CD14-positive monocyte (primary cell): ENCODE measurements at regions not wholly inside any gene's neighbourhood (a gene's known extent, or its start where the extent isn't known, plus 50 kb on each side); places are given as distances from the start of the nearest gene placed in this dataset.

Experiments used
- DNase-seq, 3 donors: peaks; one replicate each; pipeline ENCODE4 v3.0.0-alpha.2; 2011 to 2022
- H2AFZ ChIP-seq: 2 replicates; pipeline ENCODE4 v1.6.0; 2012; ENCODE audit warnings: mild to moderate bottlenecking, low read depth, low read length, inconsistent platforms; ENCODE audit not compliant: insufficient read depth, poor library complexity, severe bottlenecking
- H3K27ac ChIP-seq, 2 donors: 1 replicate in 1 of 2; 2 replicates in 1 of 2; pipeline ENCODE4 v1.5.1; 2012 to 2013; ENCODE audit warnings: low read length in 2 of 2, control low read depth in 1 of 2, inconsistent platforms in 1 of 2, low read depth in 1 of 2, mild to moderate bottlenecking in 1 of 2
- H3K27me3 ChIP-seq, 2 donors: one replicate each; pipeline versions ENCODE4 v1.6.0 to v1.6.1; 2011 to 2013; ENCODE audit warnings: low read length in 2 of 2; ENCODE audit not compliant: control insufficient read depth in 2 of 2, insufficient read depth in 2 of 2
- H3K36me3 ChIP-seq, 2 donors: replicated peaks in 1 of 2; 1 replicate in 1 of 2; 2 replicates in 1 of 2; pipeline versions ENCODE4 v1.5.1 to v1.6.1; 2012 to 2013; ENCODE audit warnings: low read length in 2 of 2, control low read depth in 1 of 2, inconsistent platforms in 1 of 2, mild to moderate bottlenecking in 1 of 2; ENCODE audit not compliant: insufficient read depth in 2 of 2, control insufficient read depth in 1 of 2
- H3K4me1 ChIP-seq, 2 donors: 1 replicate in 1 of 2; 2 replicates in 1 of 2; pipeline versions ENCODE4 v1.5.1 to v1.6.1; 2012 to 2013; ENCODE audit warnings: low read length in 2 of 2, control low read depth in 1 of 2, inconsistent platforms in 1 of 2, mild to moderate bottlenecking in 1 of 2, moderate library complexity in 1 of 2; ENCODE audit not compliant: insufficient read depth in 2 of 2, control insufficient read depth in 1 of 2
- H3K4me2 ChIP-seq: replicated peaks from 2 replicates; pipeline ENCODE3; 2012; ENCODE audit warnings: low read length, moderate library complexity, mild to moderate bottlenecking; ENCODE audit not compliant: poor library complexity, severe bottlenecking; ENCODE audit errors: extremely low read depth
- H3K4me3 ChIP-seq, 3 experiments: fragments of 200-600 bp in 1 of 3; sonication (generic) in 1 of 3; replicated peaks in 1 of 3; 1 replicate in 2 of 3; 2 replicates in 1 of 3; pipeline ENCODE4 v1.5.1; 2011 to 2013; ENCODE audit warnings: low read length in 3 of 3, mild to moderate bottlenecking in 3 of 3, control low read depth in 2 of 3, low read depth in 2 of 3, inconsistent platforms in 1 of 3, moderate library complexity in 1 of 3
- H3K79me2 ChIP-seq: 2 replicates; pipeline ENCODE4 v1.6.0; 2012; ENCODE audit warnings: mild to moderate bottlenecking, control low read depth, inconsistent platforms, low read length, moderate library complexity; ENCODE audit not compliant: insufficient read depth
- H3K9ac ChIP-seq: 2 replicates; pipeline ENCODE4 v1.6.0; 2017; ENCODE audit warnings: low read length, mild to moderate bottlenecking; ENCODE audit not compliant: insufficient read depth, poor library complexity, severe bottlenecking
- H3K9me3 ChIP-seq, 2 donors: replicated peaks in 1 of 2; 1 replicate in 1 of 2; 2 replicates in 1 of 2; pipeline versions ENCODE4 v1.5.1 to v1.6.1; 2012 to 2013; ENCODE audit warnings: low read length in 2 of 2, control low read depth in 1 of 2; ENCODE audit not compliant: control insufficient read depth in 1 of 2, insufficient read depth in 1 of 2
- H4K20me1 ChIP-seq: 2 replicates; pipeline ENCODE4 v1.6.0; 2012; ENCODE audit warnings: mild to moderate bottlenecking, low read length, control low read depth, moderate library complexity; ENCODE audit not compliant: insufficient read depth
- H3K27ac Mint-ChIP-seq, 7 donors: one replicate each; pipeline ENCODE4 v1.8.0; 2020; ENCODE audit warnings: mild to moderate bottlenecking in 7 of 7, mixed read lengths in 7 of 7, moderate library complexity in 6 of 7, inconsistent platforms in 2 of 7
- H3K27me3 Mint-ChIP-seq, 3 donors: one replicate each; pipeline ENCODE4 v1.8.0; 2021 to 2022; ENCODE audit warnings: low read depth in 3 of 3, mild to moderate bottlenecking in 3 of 3, mixed read lengths in 3 of 3, moderate library complexity in 3 of 3, inconsistent platforms in 1 of 3
- H3K36me3 Mint-ChIP-seq, 2 donors: one replicate each; pipeline ENCODE4 v1.8.0; 2020; ENCODE audit warnings: mixed read lengths in 2 of 2, inconsistent platforms in 1 of 2, mild to moderate bottlenecking in 1 of 2
- H3K4me1 Mint-ChIP-seq: one replicate; pipeline ENCODE4 v1.8.0; 2020; ENCODE audit warnings: mild to moderate bottlenecking, mixed read lengths
- H3K4me3 Mint-ChIP-seq, 2 donors: one replicate each; pipeline ENCODE4 v1.8.0; 2020; ENCODE audit warnings: mild to moderate bottlenecking in 2 of 2, mixed read lengths in 2 of 2, moderate library complexity in 1 of 2
- H3K9me3 Mint-ChIP-seq, 7 donors: one replicate each; pipeline ENCODE4 v1.8.0; 2020 to 2022; ENCODE audit warnings: mixed read lengths in 7 of 7, mild to moderate bottlenecking in 6 of 7, moderate library complexity in 6 of 7, inconsistent platforms in 2 of 7
- WGBS: methylation state at CpG from one replicate; pipeline ENCODE4 v1.1.5; 2013; ENCODE audit warnings: missing lambda C conversion rate; ENCODE audit not compliant: insufficient coverage; 5-methylcytosine and 5-hydroxymethylcytosine counted together
- intact Hi-C, 2 donors: fragments of 100-400 bp; cut with micrococcal nuclease; formaldehyde crosslinking; loops; one replicate each; pipeline versions ENCODE4 v1.15.0 to v1.15.1; 2023
- TF ChIP-seq, protein P1 (sequence below): fragments of 200-600 bp; IDR thresholded peaks from one replicate; pipeline ENCODE4 v1.8.0; 2022; ENCODE audit warnings: antibody characterized with exemption, mild to moderate bottlenecking

DNA sequence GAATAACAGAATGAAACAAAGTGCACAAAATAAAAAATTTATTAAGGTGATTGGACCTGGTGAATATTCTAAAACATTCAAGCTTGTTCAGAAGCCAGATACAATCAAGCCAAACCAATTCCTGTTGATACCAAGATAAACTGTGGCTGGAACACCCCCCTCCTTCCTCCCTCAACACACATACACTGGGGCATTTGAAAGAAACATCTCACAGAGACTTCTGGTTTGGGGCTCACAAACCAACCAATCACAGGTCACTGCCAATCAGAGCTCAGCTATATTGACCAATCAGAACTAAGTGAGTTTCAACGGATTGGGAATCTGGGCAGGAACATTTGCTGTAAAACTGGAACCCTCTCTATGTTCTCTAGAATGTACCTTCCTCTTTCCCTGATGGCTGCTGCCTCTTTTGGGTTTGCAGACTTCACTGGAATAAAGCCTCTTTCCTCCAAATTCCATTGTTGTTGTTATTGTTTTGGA is 340.6 kb upstream of the GOLIM4 start:
- H3K9ac ChIP-seq, result no peak overlapping the region
- Mint-ChIP-seq H3K4me1 (no peaks in the 10 kb centered on the region), H3K27ac (no peak overlapping the region), H3K36me3 (no peaks in the 10 kb centered on the region), H3K27me3 (no peaks in the 10 kb centered on the region), H3K9me3 (peaks cover 0 to 2% (median 0%) of the 10 kb centered on the region in 7 donors), H3K4me3 (no peak overlapping the region)
- H3K36me3 ChIP-seq, result no peaks in the 10 kb centered on the region
- no peak for DNase-seq
- no peaks in the 10 kb centered on the region for H3K4me1 ChIP-seq
- no peak overlapping the region for H2AFZ ChIP-seq
- H3K4me2 ChIP-seq, result no peak overlapping the region
- H4K20me1 ChIP-seq, result no peaks in the 10 kb centered on the region
- H3K9me3 ChIP-seq, result no peaks in the 10 kb centered on the region
- intact Hi-C loops, result no loop called here
- no peaks in the 10 kb centered on the region for H3K27me3 ChIP-seq
- no peak overlapping the region for H3K27ac ChIP-seq
- TF ChIP-seq, protein P1, sequence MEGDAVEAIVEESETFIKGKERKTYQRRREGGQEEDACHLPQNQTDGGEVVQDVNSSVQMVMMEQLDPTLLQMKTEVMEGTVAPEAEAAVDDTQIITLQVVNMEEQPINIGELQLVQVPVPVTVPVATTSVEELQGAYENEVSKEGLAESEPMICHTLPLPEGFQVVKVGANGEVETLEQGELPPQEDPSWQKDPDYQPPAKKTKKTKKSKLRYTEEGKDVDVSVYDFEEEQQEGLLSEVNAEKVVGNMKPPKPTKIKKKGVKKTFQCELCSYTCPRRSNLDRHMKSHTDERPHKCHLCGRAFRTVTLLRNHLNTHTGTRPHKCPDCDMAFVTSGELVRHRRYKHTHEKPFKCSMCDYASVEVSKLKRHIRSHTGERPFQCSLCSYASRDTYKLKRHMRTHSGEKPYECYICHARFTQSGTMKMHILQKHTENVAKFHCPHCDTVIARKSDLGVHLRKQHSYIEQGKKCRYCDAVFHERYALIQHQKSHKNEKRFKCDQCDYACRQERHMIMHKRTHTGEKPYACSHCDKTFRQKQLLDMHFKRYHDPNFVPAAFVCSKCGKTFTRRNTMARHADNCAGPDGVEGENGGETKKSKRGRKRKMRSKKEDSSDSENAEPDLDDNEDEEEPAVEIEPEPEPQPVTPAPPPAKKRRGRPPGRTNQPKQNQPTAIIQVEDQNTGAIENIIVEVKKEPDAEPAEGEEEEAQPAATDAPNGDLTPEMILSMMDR, result no peak
- WGBS, result 100% methylated on average over 1 of the region's 1 CpG
- no peak overlapping the region for H3K4me3 ChIP-seq
- H3K79me2 ChIP-seq, result no peaks in the 10 kb centered on the region

- H3K36me3 ChIP-seq, result no peaks in the 10 kb centered on the region
- H3K9me3 ChIP-seq, result no peaks in the 10 kb centered on the region
- peaks cover 7 to 10% of the 10 kb centered on the region in 2 donors for H3K4me1 ChIP-seq
- no peak overlapping the region for H3K27ac ChIP-seq
- H3K4me2 ChIP-seq, result no peak overlapping the region
- H3K4me3 ChIP-seq, result no peak overlapping the region
- intact Hi-C loops, result no loop called here
- Mint-ChIP-seq H3K27ac (no peak overlapping the region), H3K36me3 (no peaks in the 10 kb centered on the region), H3K27me3 (no peaks in the 10 kb centered on the region), H3K9me3 (peaks cover 0 to under 1% (median 0%) of the 10 kb centered on the region in 7 donors), H3K4me3 (no peak overlapping the region), H3K4me1 (peaks cover 13% of the 10 kb centered on the region)
- no peak overlapping the region for H3K9ac ChIP-seq
- H3K79me2 ChIP-seq, result no peaks in the 10 kb centered on the region
- TF ChIP-seq, protein P1, result no peak
- H4K20me1 ChIP-seq, result no peaks in the 10 kb centered on the region
- no peaks in the 10 kb centered on the region for H3K27me3 ChIP-seq
- no CpG with 5 or more reads among the region's 2 CpGs for WGBS
- no peak overlapping the region for H2AFZ ChIP-seq
- no peak for DNase-seq
Observed at GRCh38 chr3:168431491-168431890, 335.8 kb upstream of the GOLIM4 start.
